ENCODE measurements at regions not wholly inside any gene's neighbourhood (a gene's known extent, or its start where the extent isn't known, plus 50 kb on each side); places are given as distances from the start of the nearest gene placed in this dataset.

- TF ChIP-seq ZNF552 (CRISPR knock-in tag; IDR thresholded peaks at IDR 0.05; ENCODE audit: borderline replicate concordance) (no peak), FOXP1 (IDR thresholded peaks at IDR 0.05) (no peak), FOXP1 (CRISPR knock-in tag; IDR thresholded peaks at IDR 0.05) (no peak), STAT5B (CRISPR knock-in tag; IDR thresholded peaks at IDR 0.05) (no peak), ZSCAN22 (CRISPR knock-in tag; IDR thresholded peaks at IDR 0.05) (no peak), ZNF773 (CRISPR knock-in tag; IDR thresholded peaks at IDR 0.05; ENCODE audit: borderline replicate concordance) (no peak), MYNN (CRISPR knock-in tag; IDR thresholded peaks at IDR 0.05; ENCODE audit: low read depth) (no peak), ZNF251 (CRISPR knock-in tag; IDR thresholded peaks at IDR 0.05) (no peak)
These were observed 104.5 kb downstream of the NR2F2 start (continued) for GRCh38 chr15:96435022-96435421.

- in situ Hi-C loops (cut with HindIII; ENCODE audit: extremely low pct_ligation_motif_present, low pct_unique_long_range_greater_than_20kb): no loop called here
- CTCF ChIA-PET (ENCODE audit: low intra/inter-chr PET ratio, low total read pairs): no interaction called here
- ATAC-seq: no peak
These were observed 105.3 kb downstream of the NR2F2 start for GRCh38 chr15:96435841-96436240.

More at GRCh38 chr15:96435841-96436240, 105.3 kb downstream of the NR2F2 start:
- Histone ChIP-seq H3K36me3 (replicated peaks in 1 of 2; ENCODE audit: control insufficient read depth in 1 of 2, insufficient read depth in 2 of 2, low read length in 2 of 2) (no peaks in the 10 kb centered on the region), H3K9ac (ENCODE audit: insufficient read depth, low read depth, low read length) (no peak overlapping the region), H3K27ac (ENCODE audit: extremely low read length, insufficient read depth, low read length) (no peak overlapping the region), H3K4me2 (ENCODE audit: low read depth, low read length) (no peak overlapping the region), H3K27me3 (ENCODE audit: control insufficient read depth in 1 of 2, insufficient read depth in 2 of 2, low read length in 2 of 2) (0 out of 5 replicates have a peak, but pooled peaks cover 0 to 2% of the 10 kb centered on the region in 2 experiments), H4K20me1 (ENCODE audit: insufficient read depth, low read length) (no peaks in the 10 kb centered on the region), H3K4me3 (replicated peaks in 1 of 3; ENCODE audit: insufficient read depth in 1 of 3, low read depth in 2 of 3, low read length in 3 of 3) (no peak overlapping the region), H3K9me3 (ENCODE audit: low read length) (no peaks in the 10 kb centered on the region), H3K79me2 (ENCODE audit: insufficient read depth, low read length) (no peaks in the 10 kb centered on the region), H3K4me1 (ENCODE audit: insufficient read depth, low read length) (no peaks in the 10 kb centered on the region), H2AFZ (ENCODE audit: low read length) (no peak overlapping the region)
- no peak for DNase-seq (ENCODE audit: low spot score)
- intact Hi-C loops (cut with micrococcal nuclease; ENCODE audit: unreplicated experiment): no loop called here
- POLR2A ChIA-PET: no interaction called here
- BruUV-seq (replicated peaks): no TSS peak
- TF ChIP-seq ZNF878 (CRISPR knock-in tag; IDR thresholded peaks at IDR 0.05) (no peak), ATAD3A (CRISPR knock-in tag; IDR thresholded peaks at IDR 0.05) (no peak), ATF7-NPFF (CRISPR knock-in tag; IDR thresholded peaks at IDR 0.05; ENCODE audit: low read depth) (no peak), SIX1 (CRISPR knock-in tag; IDR thresholded peaks at IDR 0.05; ENCODE audit: borderline replicate concordance) (no peak), PRPF4 (IDR thresholded peaks at IDR 0.05; ENCODE audit: low read depth, low read length, poor library complexity, severe bottlenecking) (no peak), HOXD1 (CRISPR knock-in tag; IDR thresholded peaks at IDR 0.05) (no peak), XBP1 (CRISPR knock-in tag; IDR thresholded peaks at IDR 0.05) (no peak), ZNF12 (CRISPR knock-in tag; IDR thresholded peaks at IDR 0.05) (no peak), TFDP2 (CRISPR knock-in tag; IDR thresholded peaks at IDR 0.05) (no peak), NFE2L1 (CRISPR knock-in tag; IDR thresholded peaks at IDR 0.05; ENCODE audit: borderline replicate concordance) (no peak), KLF9 (CRISPR knock-in tag; IDR thresholded peaks at IDR 0.05; ENCODE audit: low read depth) (no peak), ZNF260 (CRISPR knock-in tag; IDR thresholded peaks at IDR 0.05; ENCODE audit: borderline replicate concordance, low read depth) (no peak)
- TF ChIP-seq, protein P1, sequence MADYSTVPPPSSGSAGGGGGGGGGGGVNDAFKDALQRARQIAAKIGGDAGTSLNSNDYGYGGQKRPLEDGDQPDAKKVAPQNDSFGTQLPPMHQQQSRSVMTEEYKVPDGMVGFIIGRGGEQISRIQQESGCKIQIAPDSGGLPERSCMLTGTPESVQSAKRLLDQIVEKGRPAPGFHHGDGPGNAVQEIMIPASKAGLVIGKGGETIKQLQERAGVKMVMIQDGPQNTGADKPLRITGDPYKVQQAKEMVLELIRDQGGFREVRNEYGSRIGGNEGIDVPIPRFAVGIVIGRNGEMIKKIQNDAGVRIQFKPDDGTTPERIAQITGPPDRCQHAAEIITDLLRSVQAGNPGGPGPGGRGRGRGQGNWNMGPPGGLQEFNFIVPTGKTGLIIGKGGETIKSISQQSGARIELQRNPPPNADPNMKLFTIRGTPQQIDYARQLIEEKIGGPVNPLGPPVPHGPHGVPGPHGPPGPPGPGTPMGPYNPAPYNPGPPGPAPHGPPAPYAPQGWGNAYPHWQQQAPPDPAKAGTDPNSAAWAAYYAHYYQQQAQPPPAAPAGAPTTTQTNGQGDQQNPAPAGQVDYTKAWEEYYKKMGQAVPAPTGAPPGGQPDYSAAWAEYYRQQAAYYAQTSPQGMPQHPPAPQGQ (CRISPR knock-in tag; IDR thresholded peaks at IDR 0.05; ENCODE audit: borderline replicate concordance): no peak
- TF ChIP-seq, protein P2, sequence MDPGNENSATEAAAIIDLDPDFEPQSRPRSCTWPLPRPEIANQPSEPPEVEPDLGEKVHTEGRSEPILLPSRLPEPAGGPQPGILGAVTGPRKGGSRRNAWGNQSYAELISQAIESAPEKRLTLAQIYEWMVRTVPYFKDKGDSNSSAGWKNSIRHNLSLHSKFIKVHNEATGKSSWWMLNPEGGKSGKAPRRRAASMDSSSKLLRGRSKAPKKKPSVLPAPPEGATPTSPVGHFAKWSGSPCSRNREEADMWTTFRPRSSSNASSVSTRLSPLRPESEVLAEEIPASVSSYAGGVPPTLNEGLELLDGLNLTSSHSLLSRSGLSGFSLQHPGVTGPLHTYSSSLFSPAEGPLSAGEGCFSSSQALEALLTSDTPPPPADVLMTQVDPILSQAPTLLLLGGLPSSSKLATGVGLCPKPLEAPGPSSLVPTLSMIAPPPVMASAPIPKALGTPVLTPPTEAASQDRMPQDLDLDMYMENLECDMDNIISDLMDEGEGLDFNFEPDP (CRISPR knock-in tag; conservative IDR thresholded peaks at IDR 0.05): no peak
- FAIRE-seq: no peak
- WGBS (ENCODE audit: low lambda C conversion rate): 26% methylated on average over 3 of the region's 3 CpGs

All from HepG2 (cell line).